ENCODE measurements at regions not wholly inside any gene's neighbourhood (a gene's known extent, or its start where the extent isn't known, plus 50 kb on each side); places are given as distances from the start of the nearest gene placed in this dataset.
A peak's percentile ranks its signal among the peaks of the same experiment; 100 is the strongest.

- DNase-seq, result no peak
These were observed 819.6 kb downstream of the TBC1D22A start for GRCh38 chr22:47582067-47582466.

GRCh38 chr22:47580121-47580520, 817.7 kb downstream of the TBC1D22A start:
- no peak for DNase-seq

- DNase-seq, result no peak
These were observed 814.5 kb downstream of the TBC1D22A start for GRCh38 chr22:47576908-47577307.

GRCh38 chr22:47575291-47575690, 812.8 kb downstream of the TBC1D22A start:
- DNase-seq, result peak; percentile 87

GRCh38 chr22:47574556-47574955, 812.1 kb downstream of the TBC1D22A start:
- DNase-seq, result no peak

- no peak for DNase-seq
These were observed 810.7 kb downstream of the TBC1D22A start for GRCh38 chr22:47573141-47573540.

GRCh38 chr22:47572443-47572842, 810.0 kb downstream of the TBC1D22A start:
- no peak for DNase-seq

GRCh38 chr22:47571616-47572015, 809.2 kb downstream of the TBC1D22A start:
- DNase-seq, result no peak

- no peak for DNase-seq
These were observed 808.4 kb downstream of the TBC1D22A start for GRCh38 chr22:47570851-47571250.

GRCh38 chr22:47570300-47570685, 807.8 kb downstream of the TBC1D22A start:
- DNase-seq, result no peak

- DNase-seq, result no peak
These were observed 807.2 kb downstream of the TBC1D22A start for GRCh38 chr22:47569389-47570299.

GRCh38 chr22:47568700-47569099, 806.2 kb downstream of the TBC1D22A start:
- no peak for DNase-seq

GRCh38 chr22:47567126-47568090, 805.0 kb downstream of the TBC1D22A start:
- no peak for DNase-seq

- DNase-seq, result no peak
These were observed 804.0 kb downstream of the TBC1D22A start for GRCh38 chr22:47566491-47566890.

GRCh38 chr22:47565607-47566006, 803.2 kb downstream of the TBC1D22A start:
- peak; percentile 13 for DNase-seq

GRCh38 chr22:47564651-47565434, 802.4 kb downstream of the TBC1D22A start:
- DNase-seq, result peak; percentile 96

- no peak for DNase-seq
These were observed 801.7 kb downstream of the TBC1D22A start for GRCh38 chr22:47564158-47564450.

- DNase-seq, result no peak
These were observed 801.1 kb downstream of the TBC1D22A start for GRCh38 chr22:47563406-47564157.

GRCh38 chr22:47561766-47562165, 799.3 kb downstream of the TBC1D22A start:
- no peak for DNase-seq

GRCh38 chr22:47561115-47561675, 798.7 kb downstream of the TBC1D22A start:
- no peak for DNase-seq

GRCh38 chr22:47558828-47559700, 796.6 kb downstream of the TBC1D22A start:
- DNase-seq, result no peak
